ENCODE measurements at regions not wholly inside any gene's neighbourhood (a gene's known extent, or its start where the extent isn't known, plus 50 kb on each side); places are given as distances from the start of the nearest gene placed in this dataset.

DNA sequence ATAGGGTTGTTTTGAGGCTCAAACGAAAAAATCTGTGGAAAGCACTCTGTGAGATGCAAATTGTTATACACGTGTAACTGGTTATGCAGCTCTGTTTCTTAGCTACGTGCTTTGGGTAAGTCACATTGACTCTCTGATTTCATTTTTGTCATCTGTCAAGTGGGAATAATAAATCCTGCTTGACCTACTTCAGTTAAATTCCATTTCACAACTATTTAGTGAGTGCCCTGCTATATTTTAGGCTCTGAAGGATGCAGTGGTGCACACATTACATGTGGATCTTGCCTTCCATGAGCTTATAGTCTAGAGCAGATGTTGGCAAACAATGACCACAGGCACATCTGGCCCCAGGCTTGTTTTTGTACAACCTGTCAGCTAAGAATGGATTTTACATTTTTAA is 133.6 kb upstream of the PLET1 start:
- H3K4me3 Mint-ChIP-seq (ENCODE audit: unreplicated experiment), result no peak overlapping the region
- TF ChIP-seq, protein P1, sequence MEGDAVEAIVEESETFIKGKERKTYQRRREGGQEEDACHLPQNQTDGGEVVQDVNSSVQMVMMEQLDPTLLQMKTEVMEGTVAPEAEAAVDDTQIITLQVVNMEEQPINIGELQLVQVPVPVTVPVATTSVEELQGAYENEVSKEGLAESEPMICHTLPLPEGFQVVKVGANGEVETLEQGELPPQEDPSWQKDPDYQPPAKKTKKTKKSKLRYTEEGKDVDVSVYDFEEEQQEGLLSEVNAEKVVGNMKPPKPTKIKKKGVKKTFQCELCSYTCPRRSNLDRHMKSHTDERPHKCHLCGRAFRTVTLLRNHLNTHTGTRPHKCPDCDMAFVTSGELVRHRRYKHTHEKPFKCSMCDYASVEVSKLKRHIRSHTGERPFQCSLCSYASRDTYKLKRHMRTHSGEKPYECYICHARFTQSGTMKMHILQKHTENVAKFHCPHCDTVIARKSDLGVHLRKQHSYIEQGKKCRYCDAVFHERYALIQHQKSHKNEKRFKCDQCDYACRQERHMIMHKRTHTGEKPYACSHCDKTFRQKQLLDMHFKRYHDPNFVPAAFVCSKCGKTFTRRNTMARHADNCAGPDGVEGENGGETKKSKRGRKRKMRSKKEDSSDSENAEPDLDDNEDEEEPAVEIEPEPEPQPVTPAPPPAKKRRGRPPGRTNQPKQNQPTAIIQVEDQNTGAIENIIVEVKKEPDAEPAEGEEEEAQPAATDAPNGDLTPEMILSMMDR (IDR thresholded peaks at IDR 0.05), result no peak
- no peak for DNase-seq (ENCODE audit: extremely low spot score, unreplicated experiment)
- no peaks in the 10 kb centered on the region for H3K9me3 Mint-ChIP-seq (ENCODE audit: unreplicated experiment)
- H3K27ac Mint-ChIP-seq (ENCODE audit: unreplicated experiment), result no peak overlapping the region
- peaks cover 56% of the 10 kb centered on the region for H3K27me3 Mint-ChIP-seq (ENCODE audit: unreplicated experiment)
- no peaks in the 10 kb centered on the region for H3K36me3 Mint-ChIP-seq (ENCODE audit: unreplicated experiment)
- H3K4me1 Mint-ChIP-seq (ENCODE audit: unreplicated experiment), result no peaks in the 10 kb centered on the region

DNA sequence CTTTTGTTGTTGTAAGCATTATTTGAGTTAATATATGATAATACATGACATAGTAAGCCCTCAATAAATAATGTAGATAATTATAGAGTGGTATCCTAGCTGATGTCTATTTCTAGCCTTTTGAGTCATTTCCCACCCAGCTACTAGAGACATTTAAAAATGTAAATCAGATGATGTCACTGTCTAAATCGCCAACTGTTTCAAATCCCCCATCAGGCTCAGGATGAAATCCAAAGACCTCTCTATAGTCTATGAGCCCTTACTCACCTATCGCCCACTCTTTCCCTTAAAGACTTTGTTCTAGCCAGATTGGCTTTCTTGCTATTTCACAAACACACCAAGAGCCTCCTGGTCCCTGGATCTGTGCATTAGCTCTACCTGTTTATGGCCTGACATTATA is 135.4 kb upstream of the PLET1 start:
- TF ChIP-seq, protein P1 (IDR thresholded peaks at IDR 0.05), result no peak
- Mint-ChIP-seq H3K36me3 (ENCODE audit: unreplicated experiment) (no peaks in the 10 kb centered on the region), H3K27ac (ENCODE audit: unreplicated experiment) (no peak overlapping the region), H3K4me1 (ENCODE audit: unreplicated experiment) (no peaks in the 10 kb centered on the region), H3K27me3 (ENCODE audit: unreplicated experiment) (peaks cover 51% of the 10 kb centered on the region), H3K9me3 (ENCODE audit: unreplicated experiment) (no peaks in the 10 kb centered on the region), H3K4me3 (ENCODE audit: unreplicated experiment) (no peak overlapping the region)
- no peak for DNase-seq (ENCODE audit: extremely low spot score, unreplicated experiment)

DNA sequence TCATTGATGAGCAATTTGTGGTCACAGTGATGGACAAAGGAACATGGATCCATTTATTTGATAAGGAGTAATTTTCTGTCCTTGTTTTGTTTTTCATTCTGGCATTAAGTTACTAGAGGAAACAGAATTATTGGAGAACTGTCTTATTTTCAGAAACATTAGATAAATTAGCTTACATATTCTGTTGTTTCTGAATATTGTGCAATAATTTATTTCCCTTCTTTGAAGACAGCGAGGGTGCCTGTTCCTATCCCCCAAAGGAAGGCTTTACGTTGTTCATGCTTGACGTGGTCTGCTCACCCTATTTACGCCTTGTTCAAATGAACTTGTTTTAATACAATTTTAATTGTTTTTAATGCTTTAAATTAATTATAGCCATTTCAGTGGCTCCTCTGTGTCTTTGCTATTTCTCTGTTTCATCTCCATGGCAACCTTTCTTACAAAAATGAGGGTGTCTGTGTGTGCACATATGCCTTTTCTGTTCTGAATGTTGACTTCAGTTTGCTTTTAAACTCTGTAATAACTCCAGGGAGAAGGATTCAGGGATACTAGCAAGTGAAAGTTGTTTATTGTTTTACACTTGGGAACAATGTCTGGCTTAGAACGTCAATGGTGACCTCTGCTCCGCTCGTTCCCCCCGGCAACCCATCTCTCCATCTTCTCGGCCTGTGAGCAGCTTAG is 138.3 kb upstream of the PLET1 start:
- H3K27me3 Mint-ChIP-seq (ENCODE audit: unreplicated experiment), result peaks cover 31% of the 10 kb centered on the region
- H3K9me3 Mint-ChIP-seq (ENCODE audit: unreplicated experiment), result no peaks in the 10 kb centered on the region
- H3K4me1 Mint-ChIP-seq (ENCODE audit: unreplicated experiment), result no peaks in the 10 kb centered on the region
- no peak overlapping the region for H3K4me3 Mint-ChIP-seq (ENCODE audit: unreplicated experiment)
- no peaks in the 10 kb centered on the region for H3K36me3 Mint-ChIP-seq (ENCODE audit: unreplicated experiment)
- TF ChIP-seq, protein P1 (IDR thresholded peaks at IDR 0.05), result no peak
- DNase-seq (ENCODE audit: extremely low spot score, unreplicated experiment), result no peak
- no peak overlapping the region for H3K27ac Mint-ChIP-seq (ENCODE audit: unreplicated experiment)

DNA sequence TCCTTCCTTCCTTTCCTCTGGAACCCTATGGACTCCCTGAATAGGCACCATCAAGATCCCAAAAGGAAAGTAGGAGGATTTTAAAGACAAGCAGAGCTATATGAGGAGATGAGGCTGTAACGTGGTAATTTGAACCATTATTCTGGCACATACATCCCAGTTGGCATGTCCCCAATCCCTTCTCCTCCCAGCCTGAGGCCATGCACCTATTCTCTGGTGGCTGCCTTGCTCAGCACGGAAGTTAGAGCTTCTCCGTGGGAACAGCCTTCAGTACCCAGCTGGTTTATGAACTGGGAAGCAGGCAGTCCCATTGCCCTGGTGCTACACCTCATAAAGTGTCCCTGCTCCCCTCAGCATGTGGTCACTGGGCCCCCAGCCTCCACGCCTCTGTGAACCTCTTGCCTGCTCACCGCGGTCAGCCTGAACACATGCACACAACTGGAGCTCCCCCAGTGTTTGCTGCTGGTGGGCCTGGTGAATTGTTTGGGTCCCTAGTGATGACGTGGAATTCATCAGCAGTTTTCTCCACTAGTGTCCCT is 139.9 kb upstream of the PLET1 start:
- TF ChIP-seq, protein P1 (IDR thresholded peaks at IDR 0.05), result no peak
- Mint-ChIP-seq H3K36me3 (ENCODE audit: unreplicated experiment) (no peaks in the 10 kb centered on the region), H3K27ac (ENCODE audit: unreplicated experiment) (no peak overlapping the region), H3K27me3 (ENCODE audit: unreplicated experiment) (peaks cover 23% of the 10 kb centered on the region), H3K4me3 (ENCODE audit: unreplicated experiment) (no peak overlapping the region), H3K4me1 (ENCODE audit: unreplicated experiment) (no peaks in the 10 kb centered on the region), H3K9me3 (ENCODE audit: unreplicated experiment) (no peaks in the 10 kb centered on the region)
- no peak for DNase-seq (ENCODE audit: extremely low spot score, unreplicated experiment)

DNA sequence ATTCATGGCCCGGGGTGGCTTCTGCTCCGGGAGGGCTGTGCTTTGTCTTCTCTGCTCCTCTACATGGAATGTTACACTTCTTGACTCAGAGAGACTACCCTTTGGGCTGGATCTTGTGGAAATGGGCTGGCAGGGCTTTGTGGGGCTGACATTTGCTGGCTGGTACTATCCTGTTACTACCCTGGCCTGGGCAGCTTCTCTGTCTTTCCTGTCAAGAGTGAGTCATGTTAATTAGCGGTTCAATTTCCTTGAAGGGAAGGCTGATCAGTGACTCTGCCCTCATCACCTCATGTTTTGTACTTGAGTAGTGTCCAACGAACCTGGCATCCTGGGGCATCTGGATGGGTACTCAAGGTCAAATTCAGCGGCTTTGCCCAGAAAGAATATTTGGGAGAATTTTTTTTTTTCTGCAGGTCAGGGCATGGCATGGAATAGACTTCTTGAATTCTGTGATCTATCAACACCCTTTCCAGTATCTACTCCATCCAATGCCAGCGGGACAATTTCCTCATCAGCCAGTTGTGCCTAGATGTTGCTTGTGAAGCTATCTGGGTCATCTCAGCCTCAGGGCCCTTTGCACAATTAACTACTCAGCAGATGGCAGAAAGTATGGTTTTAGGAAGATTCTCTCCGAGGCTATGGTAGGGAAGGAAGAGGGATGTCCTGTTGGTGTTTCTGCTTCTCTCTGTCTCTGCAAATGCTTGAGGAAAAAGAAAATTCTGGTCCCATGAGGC is 140.5 kb upstream of the PLET1 start:
- Mint-ChIP-seq H3K4me3 (ENCODE audit: unreplicated experiment) (no peak overlapping the region), H3K9me3 (ENCODE audit: unreplicated experiment) (no peaks in the 10 kb centered on the region)

More for the DNA sequence above, 140.5 kb upstream of the PLET1 start:
- no peak for DNase-seq (ENCODE audit: extremely low spot score, unreplicated experiment)
- no peaks in the 10 kb centered on the region for H3K4me1 Mint-ChIP-seq (ENCODE audit: unreplicated experiment)
- H3K27ac Mint-ChIP-seq (ENCODE audit: unreplicated experiment), result no peak overlapping the region
- TF ChIP-seq, protein P1 (IDR thresholded peaks at IDR 0.05), result no peak
- peaks cover 22% of the 10 kb centered on the region for H3K27me3 Mint-ChIP-seq (ENCODE audit: unreplicated experiment)
- no peaks in the 10 kb centered on the region for H3K36me3 Mint-ChIP-seq (ENCODE audit: unreplicated experiment)
